GM23338 (cell line): ENCODE measurements at regions not wholly inside any gene's neighbourhood (a gene's known extent, or its start where the extent isn't known, plus 50 kb on each side); places are given as distances from the start of the nearest gene placed in this dataset.

Experiments used
- ATAC-seq: fragments of 200-7000 bp; cut with Tn5 transposase; 3 replicates; pipeline ENCODE4 v1.9.1; 2020
- DNase-seq: peaks from one replicate; pipeline ENCODE4 v3.0.0-alpha.2; 2015; ENCODE audit warnings: low spot score
- H2AFZ ChIP-seq: fragments of 200-600 bp; sonication (generic); 2 replicates; pipeline ENCODE4 v1.8.0; 2016; ENCODE audit warnings: antibody characterized with exemption, mild to moderate bottlenecking, moderate library complexity
- H3F3A ChIP-seq: fragments of 200-600 bp; sonication (generic); replicated peaks from 2 replicates; pipeline ENCODE4 v1.8.0; 2017; ENCODE audit warnings: antibody characterized with exemption, mixed run types, low read depth
- H3K27ac ChIP-seq: fragments of 200-600 bp; sonication (generic); 2 replicates; pipeline ENCODE4 v1.6.1; 2016; ENCODE audit warnings: low read depth
- H3K27me3 ChIP-seq: fragments of 200-600 bp; sonication (generic); 2 replicates; pipeline ENCODE4 v1.8.0; 2016; ENCODE audit warnings: mild to moderate bottlenecking, mixed run types, moderate library complexity; ENCODE audit not compliant: insufficient read depth
- H3K36me3 ChIP-seq: fragments of 200-600 bp; sonication (generic); 2 replicates; pipeline ENCODE4 v1.8.0; 2016; ENCODE audit warnings: mild to moderate bottlenecking; ENCODE audit not compliant: insufficient read depth
- H3K4me1 ChIP-seq: fragments of 200-600 bp; sonication (generic); 2 replicates; pipeline ENCODE4 v1.8.0; 2016; ENCODE audit warnings: mild to moderate bottlenecking, moderate library complexity; ENCODE audit not compliant: insufficient read depth
- H3K4me2 ChIP-seq: fragments of 200-600 bp; sonication (generic); 2 replicates; pipeline ENCODE4 v1.7.1; 2017; ENCODE audit warnings: mixed run types
- H3K4me3 ChIP-seq: fragments of 200-600 bp; sonication (generic); 2 replicates; pipeline ENCODE4 v1.6.1; 2016; ENCODE audit warnings: mixed run types
- H3K79me2 ChIP-seq: fragments of 200-600 bp; sonication (generic); replicated peaks from 2 replicates; pipeline ENCODE4 v1.8.0; 2017; ENCODE audit warnings: mild to moderate bottlenecking; ENCODE audit not compliant: insufficient read depth
- H3K9me2 ChIP-seq: fragments of 200-600 bp; sonication (generic); 2 replicates; pipeline ENCODE4 v1.8.0; 2017; ENCODE audit not compliant: insufficient read depth
- H4K20me1 ChIP-seq: fragments of 200-600 bp; sonication (generic); replicated peaks from 2 replicates; pipeline ENCODE4 v1.8.0; 2017; ENCODE audit warnings: mild to moderate bottlenecking; ENCODE audit not compliant: insufficient read depth
- H3K27ac Mint-ChIP-seq: 2 replicates; pipeline ENCODE4 v1.8.0; 2020; ENCODE audit warnings: inconsistent platforms, mild to moderate bottlenecking, moderate library complexity, mixed read lengths
- H3K27me3 Mint-ChIP-seq: 3 replicates; pipeline ENCODE4 v1.8.0; 2022; ENCODE audit warnings: low read depth, mild to moderate bottlenecking, moderate library complexity, mixed read lengths, inconsistent platforms; ENCODE audit not compliant: insufficient read depth, poor library complexity
- H3K36me3 Mint-ChIP-seq: 3 replicates; pipeline ENCODE4 v1.8.0; 2021; ENCODE audit warnings: low read depth, mild to moderate bottlenecking, inconsistent platforms, moderate library complexity, mixed read lengths
- H3K4me1 Mint-ChIP-seq: 3 replicates; pipeline ENCODE4 v1.8.0; 2020; ENCODE audit warnings: mild to moderate bottlenecking, inconsistent platforms, mixed read lengths
- H3K4me3 Mint-ChIP-seq: 3 replicates; pipeline ENCODE4 v1.8.0; 2021; ENCODE audit warnings: moderate library complexity, mild to moderate bottlenecking, inconsistent platforms, mixed read lengths
- H3K9me3 Mint-ChIP-seq: 3 replicates; pipeline ENCODE4 v1.8.0; 2020; ENCODE audit warnings: moderate library complexity, mild to moderate bottlenecking, inconsistent platforms, mixed read lengths
- CREB1 ChIP-seq: fragments of 250-450 bp; sonication (Bioruptor Pico); IDR thresholded peaks from 2 replicates; pipeline ENCODE4 v1.5.0; 2020; ENCODE audit warnings: low read depth, mild to moderate bottlenecking, moderate library complexity
- CTCF ChIP-seq, 2 experiments: fragments of 200-600 bp in 1 of 2; sonication (generic) in 1 of 2; conservative IDR thresholded peaks; 2 replicates each; pipeline versions ENCODE4 v1.5.1 to v1.6.1; 2016 to 2017; ENCODE audit warnings: antibody characterized with exemption in 2 of 2, low read depth in 2 of 2, mild to moderate bottlenecking in 2 of 2, moderate library complexity in 1 of 2
- ETS1 ChIP-seq: IDR thresholded peaks from 2 replicates; pipeline ENCODE4 v1.6.1; 2016; ENCODE audit warnings: antibody characterized with exemption
- EZH2 ChIP-seq: fragments of 200-600 bp; sonication (generic); IDR thresholded peaks from one replicate; pipeline ENCODE4 v1.8.0; 2017; ENCODE audit warnings: antibody characterized with exemption, mild to moderate bottlenecking, low read depth; ENCODE audit not compliant: unreplicated experiment
- EZH2phosphoT487 ChIP-seq: fragments of 200-600 bp; sonication (generic); IDR thresholded peaks from one replicate; pipeline ENCODE4 v1.8.1; 2018; ENCODE audit warnings: antibody characterized with exemption; ENCODE audit not compliant: unreplicated experiment
- JUNB ChIP-seq: IDR thresholded peaks from one replicate; pipeline ENCODE4 v1.6.1; 2016; ENCODE audit warnings: antibody characterized with exemption; ENCODE audit not compliant: unreplicated experiment
- NANOG ChIP-seq: IDR thresholded peaks from 2 replicates; pipeline ENCODE4 v1.6.1; 2016; ENCODE audit warnings: antibody characterized with exemption, borderline replicate concordance
- POLR2AphosphoS5 ChIP-seq: IDR thresholded peaks from 2 replicates; pipeline ENCODE4 v1.6.1; 2016; ENCODE audit warnings: antibody characterized with exemption, low read depth
- STAT1 ChIP-seq: IDR thresholded peaks from one replicate; pipeline ENCODE4 v1.6.1; 2016; ENCODE audit warnings: antibody characterized with exemption; ENCODE audit not compliant: unreplicated experiment
- ZNF114 ChIP-seq: fragments of 250-450 bp; sonication (Bioruptor Pico); IDR thresholded peaks from 2 replicates; pipeline ENCODE4 v1.5.0; 2020; ENCODE audit warnings: mild to moderate bottlenecking, moderate library complexity
- ZNF331 ChIP-seq: fragments of 250-450 bp; sonication (Bioruptor Pico); IDR thresholded peaks from 2 replicates; pipeline ENCODE4 v1.5.0; 2020; ENCODE audit warnings: low read depth, mild to moderate bottlenecking, moderate library complexity
- ZNF462 ChIP-seq: fragments of 250-450 bp; sonication (Bioruptor Pico); IDR thresholded peaks from 2 replicates; pipeline ENCODE4 v1.5.0; 2020; ENCODE audit warnings: mild to moderate bottlenecking, moderate library complexity
- TF ChIP-seq, protein P1 (sequence below): IDR thresholded peaks from one replicate; pipeline ENCODE4 v1.6.1; 2018; ENCODE audit warnings: antibody characterized with exemption; ENCODE audit not compliant: unreplicated experiment

- Mint-ChIP-seq H3K36me3 (no peaks in the 10 kb centered on the region; the same call in 2 of the 3 replicates), H3K4me1 (no peaks in the 10 kb centered on the region), H3K27me3 (peaks cover 2% of the 10 kb centered on the region), H3K27ac (no peak overlapping the region), H3K9me3 (peaks cover 33% of the 10 kb centered on the region), H3K4me3 (no peak overlapping the region)
- H2AFZ ChIP-seq = no peak overlapping the region
- no peaks in the 10 kb centered on the region for H3K4me1 ChIP-seq
- TF ChIP-seq ETS1 (no peak), ZNF331 (CRISPR knock-in tag) (no peak), EZH2phosphoT487 (no peak), CREB1 (CRISPR knock-in tag) (no peak), JUNB (no peak), EZH2 (no peak), POLR2AphosphoS5 (no peak), NANOG (no peak), ZNF114 (CRISPR knock-in tag) (no peak), CTCF (conservative IDR thresholded peaks at IDR 0.05; ENCODE audit: low read depth in 2 of 2) (no peak), STAT1 (no peak), ZNF462 (CRISPR knock-in tag) (no peak)
- TF ChIP-seq, protein P1, sequence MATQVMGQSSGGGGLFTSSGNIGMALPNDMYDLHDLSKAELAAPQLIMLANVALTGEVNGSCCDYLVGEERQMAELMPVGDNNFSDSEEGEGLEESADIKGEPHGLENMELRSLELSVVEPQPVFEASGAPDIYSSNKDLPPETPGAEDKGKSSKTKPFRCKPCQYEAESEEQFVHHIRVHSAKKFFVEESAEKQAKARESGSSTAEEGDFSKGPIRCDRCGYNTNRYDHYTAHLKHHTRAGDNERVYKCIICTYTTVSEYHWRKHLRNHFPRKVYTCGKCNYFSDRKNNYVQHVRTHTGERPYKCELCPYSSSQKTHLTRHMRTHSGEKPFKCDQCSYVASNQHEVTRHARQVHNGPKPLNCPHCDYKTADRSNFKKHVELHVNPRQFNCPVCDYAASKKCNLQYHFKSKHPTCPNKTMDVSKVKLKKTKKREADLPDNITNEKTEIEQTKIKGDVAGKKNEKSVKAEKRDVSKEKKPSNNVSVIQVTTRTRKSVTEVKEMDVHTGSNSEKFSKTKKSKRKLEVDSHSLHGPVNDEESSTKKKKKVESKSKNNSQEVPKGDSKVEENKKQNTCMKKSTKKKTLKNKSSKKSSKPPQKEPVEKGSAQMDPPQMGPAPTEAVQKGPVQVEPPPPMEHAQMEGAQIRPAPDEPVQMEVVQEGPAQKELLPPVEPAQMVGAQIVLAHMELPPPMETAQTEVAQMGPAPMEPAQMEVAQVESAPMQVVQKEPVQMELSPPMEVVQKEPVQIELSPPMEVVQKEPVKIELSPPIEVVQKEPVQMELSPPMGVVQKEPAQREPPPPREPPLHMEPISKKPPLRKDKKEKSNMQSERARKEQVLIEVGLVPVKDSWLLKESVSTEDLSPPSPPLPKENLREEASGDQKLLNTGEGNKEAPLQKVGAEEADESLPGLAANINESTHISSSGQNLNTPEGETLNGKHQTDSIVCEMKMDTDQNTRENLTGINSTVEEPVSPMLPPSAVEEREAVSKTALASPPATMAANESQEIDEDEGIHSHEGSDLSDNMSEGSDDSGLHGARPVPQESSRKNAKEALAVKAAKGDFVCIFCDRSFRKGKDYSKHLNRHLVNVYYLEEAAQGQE = no peak
- no peak overlapping the region for H3K27ac ChIP-seq
- H3K9me2 ChIP-seq = 0 out of 2 replicates have a peak, but pooled peaks cover 9% of the 10 kb centered on the region
- H3K36me3 ChIP-seq = no peaks in the 10 kb centered on the region
- H3K4me2 ChIP-seq = no peak overlapping the region
- no peaks in the 10 kb centered on the region for H3F3A ChIP-seq
- no peak overlapping the region for H3K4me3 ChIP-seq
- H3K27me3 ChIP-seq = no peaks in the 10 kb centered on the region
- no peaks in the 10 kb centered on the region for H4K20me1 ChIP-seq
- DNase-seq = no peak
- H3K79me2 ChIP-seq = no peaks in the 10 kb centered on the region
- ATAC-seq = no peak
Measured at GRCh38 chr11:41878095-41878494, 418.6 kb upstream of the LRRC4C start.
